Superior temporal gyrus (tissue), 1 donor: ENCODE measurements at regions not wholly inside any gene's neighbourhood (a gene's known extent, or its start where the extent isn't known, plus 50 kb on each side); places are given as distances from the start of the nearest gene placed in this dataset.
"Not testable (repeated sequence)": the region's sequence is repeated elsewhere in the genome, so short reads cannot be mapped to it uniquely, and the experiment has no call there.

ENCODE experiments used
- DNase-seq: peaks from one replicate; pipeline ENCODE4 v3.0.0-alpha.2; 2016; ENCODE audit errors: extremely low spot score

DNA sequence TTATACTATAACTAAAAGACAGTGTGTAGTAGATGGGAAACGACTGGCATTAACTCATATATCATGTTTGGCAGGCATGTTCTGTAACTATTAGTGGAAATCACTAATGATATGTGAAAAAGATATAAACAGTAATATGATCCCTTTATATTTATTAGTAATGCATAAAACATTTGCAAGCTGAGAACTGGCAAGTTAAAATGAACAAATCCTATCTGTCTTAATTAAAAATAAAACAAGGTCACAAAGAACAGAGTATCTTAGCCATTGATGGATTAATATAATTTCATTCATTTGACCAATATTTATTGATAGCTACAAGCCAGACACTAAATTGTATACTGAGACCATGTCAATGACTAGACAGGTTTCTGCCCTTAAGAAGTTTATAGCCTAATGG is 154.5 kb downstream of the CRPPA start:
- DNase-seq: no peak

DNA sequence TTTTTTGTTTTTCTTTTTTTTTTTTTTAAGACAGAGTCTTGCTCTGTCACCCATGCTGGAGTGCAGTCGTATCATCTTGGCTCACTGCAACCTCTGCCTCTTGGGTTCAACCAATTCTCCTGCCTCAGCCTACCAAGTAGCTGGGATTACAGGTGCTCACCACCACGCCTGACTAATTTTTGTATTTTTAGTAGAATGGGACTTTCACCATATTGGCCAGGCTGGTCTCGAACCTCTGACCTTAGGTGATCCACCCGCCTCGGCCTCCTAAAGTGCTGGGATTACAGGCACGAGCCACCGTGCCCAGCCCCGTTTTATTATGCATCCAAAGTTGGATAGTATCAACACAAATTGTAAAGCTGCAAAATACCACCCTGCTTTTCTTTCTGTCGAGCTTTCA is 154.9 kb downstream of the CRPPA start:
- DNase-seq: not testable (repeated sequence)

DNA sequence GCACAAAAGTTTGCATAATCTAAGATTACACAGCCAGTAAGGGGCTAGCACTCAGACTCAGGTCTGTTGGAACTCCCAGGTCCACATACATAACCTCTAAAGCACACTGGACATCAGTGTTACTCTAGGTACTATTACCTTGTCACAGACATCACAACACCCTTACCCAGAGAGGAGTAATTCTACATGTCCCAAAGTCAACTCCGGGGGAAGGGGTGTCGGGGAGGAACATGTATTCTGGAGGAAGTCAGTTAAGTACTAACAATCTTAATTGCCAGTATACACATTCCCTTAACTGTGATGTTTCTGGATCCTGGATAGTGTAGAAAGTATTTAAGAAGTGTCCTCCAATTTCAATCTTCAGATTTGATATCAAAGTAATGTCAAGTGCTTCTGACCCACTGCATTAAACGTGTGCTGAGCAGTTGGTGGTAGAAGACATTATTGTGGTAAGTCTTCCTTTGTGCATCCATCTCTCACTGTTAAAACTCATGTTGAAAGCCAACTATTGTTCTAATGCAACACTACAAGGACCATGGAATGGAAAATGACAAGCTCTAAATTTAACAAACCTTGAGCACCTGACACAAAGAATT is 155.4 kb downstream of the CRPPA start:
- no peak for DNase-seq

DNA sequence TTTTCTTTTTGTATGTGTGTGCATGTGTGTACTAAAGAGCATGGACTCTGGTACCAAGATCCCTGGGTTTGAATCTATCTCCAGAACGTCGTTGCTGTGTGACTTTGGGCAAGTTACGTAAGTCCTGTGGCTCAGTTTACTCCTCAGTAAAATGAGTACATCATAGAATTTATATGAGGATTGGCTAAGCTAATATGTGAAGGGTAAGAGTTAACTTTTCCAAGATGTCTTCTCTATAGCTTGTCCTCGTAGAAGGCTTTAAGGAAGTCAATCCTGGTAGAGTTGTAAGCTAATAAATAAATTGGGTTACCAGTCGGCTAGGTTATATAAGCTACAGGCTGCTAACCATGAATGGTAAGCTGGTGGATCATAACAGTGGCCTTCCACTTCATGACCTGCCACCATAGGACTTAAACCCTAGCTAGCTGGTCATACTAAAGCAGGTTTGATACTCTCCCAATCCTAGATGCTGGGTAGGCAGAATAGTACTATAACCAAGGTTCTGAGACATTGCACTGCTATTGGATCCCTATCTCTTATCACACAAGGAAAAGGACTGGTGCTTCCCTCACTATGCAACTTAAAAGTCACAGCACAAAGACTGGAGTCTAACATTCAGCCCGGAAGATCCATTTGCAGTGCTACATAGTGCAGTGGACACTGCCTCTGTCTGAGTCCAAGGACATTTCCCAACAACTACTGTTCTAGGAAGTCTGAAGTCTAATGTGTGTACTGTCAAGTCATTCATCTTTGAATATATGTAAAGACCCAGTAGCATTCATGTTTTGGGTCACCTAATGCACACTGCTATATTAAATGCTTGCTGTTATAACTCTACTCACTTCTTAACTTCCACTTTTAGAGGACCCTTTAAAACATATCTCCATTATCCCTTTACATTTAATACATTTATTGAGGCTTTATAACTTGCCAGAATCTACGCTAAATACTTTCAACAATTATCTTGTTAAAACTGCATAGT is 156.2 kb downstream of the CRPPA start:
- no peak for DNase-seq

DNA sequence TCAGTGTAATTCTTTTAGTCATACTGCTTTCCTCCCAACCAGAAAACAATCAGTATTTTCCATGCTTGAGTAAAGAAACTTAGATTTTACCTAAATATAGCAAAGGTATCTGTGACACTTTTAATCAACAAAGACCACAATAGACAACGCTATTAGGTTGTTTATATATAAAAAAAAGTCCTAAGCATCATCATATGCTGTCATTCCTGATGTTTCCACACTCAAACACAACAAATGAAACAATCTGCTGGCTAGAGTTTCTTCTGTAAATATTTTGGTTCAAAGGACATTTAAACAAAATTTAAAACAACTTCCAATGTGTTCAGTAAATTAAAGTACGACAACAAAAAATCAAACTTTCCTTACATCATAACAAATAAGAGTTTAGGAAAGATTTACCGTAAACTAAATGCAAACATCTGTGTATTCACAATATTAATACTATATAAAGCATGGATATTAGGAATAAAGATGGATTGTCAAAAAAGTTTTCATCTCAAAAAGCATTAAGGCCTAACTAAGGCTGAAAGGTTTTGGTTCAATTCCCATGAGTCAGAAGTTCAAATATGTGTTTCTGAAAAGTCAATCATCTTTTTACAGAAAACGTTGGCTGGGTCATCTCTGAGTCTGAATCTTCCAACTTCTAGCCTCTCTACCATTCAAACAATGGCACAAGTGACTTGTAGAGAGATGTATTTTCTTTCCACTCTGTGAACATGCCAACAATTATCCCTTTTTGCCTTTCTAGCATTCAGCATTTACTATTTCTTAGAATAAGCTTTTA is 157.1 kb downstream of the CRPPA start:
- DNase-seq: no peak

DNA sequence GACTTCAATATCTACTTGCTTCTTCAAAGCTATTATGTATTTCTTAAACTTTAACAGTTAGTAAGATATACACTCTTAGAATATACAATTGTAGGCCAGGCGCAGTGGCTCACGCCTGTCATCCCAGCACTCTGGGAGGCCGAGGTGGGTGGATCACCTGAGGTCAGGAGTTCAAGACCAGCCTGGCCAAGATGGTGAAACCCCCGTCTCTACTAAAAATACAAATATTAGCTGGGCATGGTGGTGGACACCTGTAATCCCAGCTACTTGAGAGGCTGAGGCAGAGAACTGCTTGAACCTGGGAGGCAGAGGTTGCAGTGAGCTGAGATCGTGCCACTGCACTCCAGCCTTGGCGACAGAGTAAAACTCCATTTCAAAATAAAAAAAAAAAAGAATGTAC is 158.0 kb downstream of the CRPPA start:
- DNase-seq: not testable (repeated sequence)

DNA sequence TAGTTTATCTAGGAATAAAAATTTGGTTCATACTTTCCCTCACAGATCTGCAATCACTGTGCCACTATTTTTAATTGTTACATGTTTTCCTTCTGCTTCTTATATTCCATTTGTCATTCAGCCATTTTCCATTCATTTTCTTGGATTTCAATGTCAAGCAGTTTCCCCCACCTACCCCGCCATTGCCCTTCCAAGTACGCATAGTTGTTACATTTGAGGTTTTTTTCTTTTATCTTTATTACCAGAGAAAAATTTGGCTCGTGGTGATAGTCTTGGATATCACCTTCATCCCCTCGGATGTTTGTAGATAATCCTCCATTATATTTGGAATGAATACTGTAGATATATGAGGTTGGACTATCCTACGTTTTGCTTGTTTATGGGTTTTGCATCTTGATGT is 159.7 kb downstream of the CRPPA start:
- DNase-seq: no peak

DNA sequence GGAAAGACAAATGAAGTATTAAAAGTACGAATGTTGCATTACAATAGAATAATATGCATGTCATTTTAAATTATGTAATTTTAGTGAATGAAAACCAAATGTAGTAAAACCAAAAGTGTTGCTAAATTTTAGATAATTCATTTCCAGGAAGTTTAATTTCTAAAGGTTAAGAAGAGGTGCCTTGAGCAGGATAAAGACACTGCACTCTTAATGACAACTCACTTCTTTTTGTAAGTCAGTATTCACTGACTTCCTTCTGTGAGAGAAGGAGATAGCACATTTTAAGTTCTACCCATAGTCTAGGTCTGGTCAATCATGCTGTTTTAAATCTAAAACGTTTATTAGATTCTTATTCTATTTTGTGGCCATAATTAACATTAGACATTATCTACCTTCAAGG is 160.2 kb downstream of the CRPPA start:
- DNase-seq: no peak

DNA sequence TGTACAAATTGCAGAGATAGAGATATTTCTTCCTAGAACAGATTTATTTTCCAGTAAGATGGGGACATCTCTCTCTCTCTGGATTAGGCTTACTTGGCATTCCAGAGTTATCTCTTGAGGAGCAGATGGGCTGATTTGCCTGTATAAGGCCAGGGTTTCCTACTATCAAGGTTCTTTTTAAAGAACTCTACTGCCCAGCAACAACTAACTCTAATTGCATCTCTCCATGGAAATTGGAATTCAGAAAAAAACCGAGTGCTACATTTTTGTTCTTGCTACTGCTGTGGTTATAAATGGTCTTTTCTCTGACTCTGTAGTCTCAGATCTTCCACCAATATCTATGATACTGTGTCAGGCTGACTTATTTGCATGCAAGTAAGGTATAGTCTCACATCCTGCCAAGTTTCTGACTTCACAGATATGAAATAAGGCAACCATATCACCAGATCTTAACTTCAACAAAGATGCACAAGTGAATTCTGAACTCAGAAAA is 161.1 kb downstream of the CRPPA start:
- DNase-seq: peak; percentile 42

DNA sequence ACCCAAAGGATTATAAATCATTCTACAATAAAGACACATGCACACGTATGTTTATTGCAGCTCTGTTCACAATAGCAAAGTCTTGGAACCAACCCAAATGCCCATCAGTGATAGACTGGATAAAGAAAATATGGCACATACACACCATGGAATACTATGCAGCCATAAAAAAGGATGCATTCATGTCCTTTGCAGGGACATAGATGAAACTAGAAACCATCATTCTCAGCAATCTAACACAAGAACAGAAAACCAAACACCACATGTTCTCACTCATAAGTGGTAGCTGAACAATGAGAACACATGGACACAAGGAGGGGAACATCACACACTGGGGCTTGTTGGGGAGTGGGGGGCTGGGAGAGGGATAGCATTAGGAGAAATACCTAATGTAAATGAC is 164.9 kb downstream of the CRPPA start:
- DNase-seq: not testable (repeated sequence)

DNA sequence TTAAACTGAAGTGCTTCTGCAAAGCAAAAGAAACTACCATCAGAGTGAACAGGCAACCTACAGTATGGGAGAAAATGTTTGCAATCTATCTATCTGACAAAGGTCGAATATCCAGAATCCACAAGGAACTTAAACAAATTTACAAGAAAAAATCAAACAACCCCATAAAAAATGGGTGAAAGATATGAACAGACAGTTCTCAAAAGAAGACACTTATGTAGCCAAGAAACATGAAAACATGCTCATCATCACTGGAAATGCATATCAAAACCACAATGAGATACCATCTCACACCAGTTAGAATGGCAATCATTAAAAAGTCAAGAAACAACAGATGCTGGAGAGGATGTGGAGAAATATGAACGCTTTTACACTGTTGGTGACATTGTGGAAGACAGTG is 165.4 kb downstream of the CRPPA start:
- DNase-seq: not testable (repeated sequence)

DNA sequence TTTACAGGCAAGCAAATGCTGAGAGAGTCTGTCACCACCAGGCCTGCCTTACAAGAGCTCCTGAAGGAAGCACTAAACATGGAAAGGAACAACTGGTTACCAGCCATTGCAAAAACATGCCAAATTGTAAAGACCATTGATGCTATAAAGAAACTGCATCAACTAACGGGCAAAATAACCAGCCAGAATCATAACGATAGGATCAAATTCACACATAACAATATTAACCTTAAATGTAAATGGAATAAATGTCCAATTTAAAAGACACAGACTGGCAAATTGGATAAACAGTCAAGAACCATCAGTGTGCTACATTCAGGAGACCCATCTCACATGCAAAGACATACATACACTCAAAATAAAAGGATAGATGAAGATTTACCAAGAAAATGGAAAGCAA is 170.7 kb downstream of the CRPPA start:
- DNase-seq: not testable (repeated sequence)

DNA sequence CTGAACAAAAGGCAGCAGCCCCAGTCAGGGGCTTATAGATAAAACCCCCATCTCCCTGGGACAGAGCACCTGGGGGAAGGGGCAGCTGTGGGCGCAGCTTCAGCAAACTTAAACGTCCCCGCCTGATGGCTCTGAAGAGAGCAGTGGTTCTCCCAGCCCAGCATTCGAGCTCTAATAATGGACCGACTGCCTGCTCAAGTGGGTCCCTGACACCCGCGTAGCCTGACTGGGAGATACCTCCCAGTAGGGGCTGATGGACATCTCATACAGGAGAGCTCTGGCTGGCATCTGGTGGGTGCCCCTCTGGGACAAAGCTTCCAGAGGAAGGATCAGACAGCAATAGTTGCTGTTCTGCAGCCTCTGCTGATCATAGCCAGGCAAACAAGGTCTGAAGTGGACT is 172.1 kb downstream of the CRPPA start:
- not testable (repeated sequence) for DNase-seq

DNA sequence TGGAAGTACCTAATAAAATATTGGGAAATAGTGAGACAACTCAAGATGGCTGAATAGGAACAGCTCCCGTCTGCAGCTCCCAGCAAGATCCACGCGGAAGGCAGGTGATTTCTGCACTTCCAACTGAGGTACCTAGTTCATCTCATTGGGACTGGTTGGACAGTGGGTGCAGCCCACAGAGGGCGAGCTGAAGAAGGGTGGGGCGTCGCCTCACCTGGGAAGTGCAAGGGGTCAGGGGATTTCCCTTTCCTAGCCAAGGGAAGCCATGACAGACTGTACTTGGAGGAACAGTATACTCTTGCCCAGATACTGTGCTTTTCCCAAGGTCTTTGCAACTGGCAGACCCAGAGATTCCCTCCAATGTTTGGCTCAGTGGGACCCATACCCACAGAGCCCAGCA is 172.8 kb downstream of the CRPPA start:
- DNase-seq: not testable (repeated sequence)

DNA sequence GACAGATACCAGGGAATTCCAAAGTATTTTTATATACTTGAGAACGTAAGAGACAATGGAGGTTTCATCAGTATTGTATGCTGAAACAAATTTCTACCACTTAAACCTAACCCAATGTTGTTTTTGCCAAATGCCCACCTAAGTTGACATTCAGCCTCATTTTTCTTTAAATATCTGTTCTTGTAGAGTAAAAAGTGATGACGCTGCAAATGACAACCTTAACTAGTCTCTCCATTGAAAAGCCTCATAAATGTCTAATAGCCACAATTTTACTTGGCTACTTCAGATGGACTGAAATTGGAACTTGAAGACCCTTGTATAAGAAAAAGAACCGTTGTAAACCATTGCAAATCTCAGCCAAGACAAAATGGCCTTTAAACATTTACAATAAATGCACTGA is 176.9 kb downstream of the CRPPA start:
- DNase-seq: no peak

DNA sequence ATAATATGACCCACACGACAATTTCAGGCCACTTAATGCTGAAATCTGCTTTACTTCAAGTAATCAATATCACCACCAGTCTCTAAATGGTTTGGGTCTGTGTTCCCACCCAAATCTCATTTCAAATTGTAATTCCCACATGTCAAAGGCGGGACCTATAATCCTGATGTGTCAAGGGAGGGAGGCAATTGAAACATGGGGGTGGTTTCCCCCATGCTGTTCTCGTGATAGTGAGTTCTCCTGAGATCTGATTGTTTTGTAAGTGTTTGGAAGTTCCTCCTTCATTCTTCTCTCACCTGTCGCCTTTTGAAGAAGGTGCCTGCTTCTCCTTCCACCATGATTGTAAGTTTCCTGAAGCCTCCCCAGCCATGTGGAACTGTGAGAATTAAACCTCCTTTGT is 178.4 kb downstream of the CRPPA start:
- no peak for DNase-seq

DNA sequence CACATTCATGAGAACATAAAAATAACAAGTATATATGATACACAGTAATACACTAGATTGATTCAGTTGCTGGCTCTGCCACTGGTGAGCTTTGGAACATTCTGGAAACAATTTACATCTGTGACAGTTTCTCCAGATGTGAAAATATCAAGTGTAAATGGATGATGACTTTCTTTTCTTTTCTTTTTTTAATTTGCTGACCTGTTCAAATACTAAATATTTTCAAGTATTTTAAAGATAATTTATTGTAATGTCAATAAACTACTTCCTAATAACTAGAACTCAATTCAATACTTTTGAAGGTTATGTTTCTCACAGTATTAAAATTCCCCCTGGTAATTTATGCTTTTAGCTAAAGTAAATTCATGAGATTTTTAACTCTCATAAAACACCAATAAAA is 180.3 kb downstream of the CRPPA start:
- no peak for DNase-seq

DNA sequence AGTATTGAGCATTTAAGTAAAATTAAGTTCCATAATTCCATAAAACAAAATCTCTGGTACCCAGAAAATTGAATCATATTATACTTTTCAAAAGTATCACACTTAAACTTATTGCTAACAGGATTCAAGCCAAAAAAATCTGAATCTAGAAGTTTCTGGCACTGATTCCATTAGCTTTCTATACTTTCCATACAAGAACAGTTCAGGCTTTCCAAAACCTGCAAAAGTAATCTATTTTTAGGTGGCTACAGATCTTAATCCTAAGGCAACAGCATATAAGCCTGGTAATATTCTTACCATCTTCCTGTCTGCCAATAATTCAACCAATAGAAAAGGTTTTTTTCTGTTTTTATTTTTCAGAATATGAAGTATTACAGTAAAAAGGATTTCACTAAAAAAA is 185.0 kb downstream of the CRPPA start:
- DNase-seq: no peak

DNA sequence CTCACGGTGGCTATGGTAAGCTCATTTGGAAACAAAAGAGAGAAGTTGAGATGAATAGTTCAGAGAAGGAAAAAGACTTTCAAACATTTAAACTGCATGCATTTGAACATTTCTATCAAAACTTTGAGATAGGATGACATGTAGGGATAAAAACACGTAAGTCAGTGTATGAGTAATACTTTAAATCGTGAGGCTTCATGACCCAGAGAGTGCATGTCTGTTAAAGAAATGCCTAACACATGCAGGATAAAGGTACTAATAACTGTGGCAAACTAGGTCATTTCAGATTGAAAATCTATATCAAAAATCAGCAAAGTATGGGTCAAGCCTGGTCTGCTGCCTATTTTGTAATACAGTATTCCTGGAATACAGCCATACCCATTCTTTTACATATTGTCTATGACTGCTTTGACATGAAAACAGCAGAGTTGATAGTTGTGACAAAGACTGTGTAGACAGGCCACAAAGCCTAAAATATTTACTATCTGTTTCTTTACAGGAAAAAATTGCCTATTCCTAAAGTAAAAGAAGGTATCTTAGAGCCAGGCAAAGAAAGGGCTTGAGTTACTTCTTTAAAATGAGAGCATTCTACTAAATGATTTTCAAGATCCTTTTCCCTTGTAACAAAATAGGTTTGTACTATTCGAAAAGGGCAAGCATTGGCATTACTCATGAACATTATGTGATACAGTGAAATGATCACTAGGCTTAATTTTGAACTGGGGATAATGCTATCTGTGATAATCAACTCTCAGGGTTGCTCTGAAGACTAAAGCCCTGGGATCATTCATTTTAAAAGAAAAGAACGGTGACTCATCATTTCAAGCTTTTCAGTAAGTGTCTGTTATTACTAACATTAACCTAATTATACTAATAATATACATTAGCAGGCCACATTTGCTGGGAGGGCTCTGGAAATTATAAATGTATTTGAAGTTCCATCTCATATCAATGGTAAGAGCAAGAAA is 185.9 kb downstream of the CRPPA start:
- no peak for DNase-seq

DNA sequence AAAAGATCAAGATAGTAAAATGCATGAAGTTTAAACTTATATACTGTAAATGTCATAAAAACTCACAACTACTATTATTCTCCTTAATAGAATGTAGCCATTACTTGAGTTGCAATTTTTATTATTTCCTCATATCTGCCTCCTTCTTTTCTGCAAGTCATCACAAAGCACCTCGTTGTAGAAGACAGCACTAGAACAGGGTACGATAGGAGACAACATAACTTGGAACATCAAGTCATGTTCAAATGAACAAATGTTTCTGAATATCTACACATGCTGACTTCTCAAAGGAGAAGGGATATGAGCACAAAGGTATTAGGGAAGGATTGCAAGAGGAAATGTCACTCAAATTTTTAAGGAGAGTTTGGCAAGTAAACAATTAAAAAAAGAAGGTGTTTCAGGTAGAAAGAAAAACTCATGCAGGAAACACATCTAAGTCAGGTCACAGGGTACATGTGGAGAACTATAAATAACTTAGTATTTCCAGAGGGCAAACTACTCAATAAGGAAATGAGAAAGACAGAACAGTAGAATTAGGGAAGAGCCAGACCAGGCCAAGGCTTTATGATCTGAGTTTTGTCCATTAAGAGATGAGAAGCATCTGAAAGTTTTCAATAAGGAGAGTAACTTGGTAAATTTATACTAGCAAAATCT is 186.7 kb downstream of the CRPPA start:
- DNase-seq: no peak

DNA sequence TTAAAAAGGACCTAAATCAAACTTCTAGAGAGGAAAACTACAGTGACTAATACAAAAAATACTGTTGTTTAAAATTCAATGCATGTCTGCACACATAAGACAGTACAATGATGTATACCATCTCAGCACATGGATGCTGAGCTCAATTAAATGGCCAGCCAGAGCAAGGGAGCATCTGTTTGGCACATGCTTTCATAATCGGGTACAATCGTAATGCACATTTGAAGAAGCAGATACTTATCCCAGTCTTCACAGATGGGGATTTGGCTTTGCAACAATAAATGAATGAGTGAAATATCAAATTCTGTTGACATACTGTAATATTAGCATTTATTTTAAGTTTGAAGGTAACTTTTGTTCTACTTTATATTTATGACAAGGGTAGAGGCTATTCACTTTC is 187.8 kb downstream of the CRPPA start:
- no peak for DNase-seq
